Trophoblast cell (in vitro differentiated cells and primary cell): ENCODE measurements at regions not wholly inside any gene's neighbourhood (a gene's known extent, or its start where the extent isn't known, plus 50 kb on each side); places are given as distances from the start of the nearest gene placed in this dataset.
"Not testable (repeated sequence)": the region's sequence is repeated elsewhere in the genome, so short reads cannot be mapped to it uniquely, and the experiment has no call there.

ENCODE experiments used
- DNase-seq, 2 donors: peaks; one replicate each; pipeline ENCODE4 v3.0.0-alpha.2; 2016
- H2AFZ ChIP-seq: 2 replicates; pipeline ENCODE4 v1.6.1; 2013; ENCODE audit warnings: low read length, moderate library complexity, mild to moderate bottlenecking; ENCODE audit not compliant: insufficient read depth, poor library complexity
- H2AK5ac ChIP-seq: 2 replicates; pipeline ENCODE4 v1.6.1; 2013; ENCODE audit warnings: mild to moderate bottlenecking, low read length
- H2BK120ac ChIP-seq: 2 replicates; pipeline ENCODE4 v1.6.1; 2013; ENCODE audit warnings: low read length, mild to moderate bottlenecking, moderate library complexity; ENCODE audit not compliant: insufficient read depth, poor library complexity
- H2BK12ac ChIP-seq: 2 replicates; pipeline ENCODE4 v1.6.1; 2013; ENCODE audit warnings: mild to moderate bottlenecking, low read length, moderate library complexity
- H2BK5ac ChIP-seq: 2 replicates; pipeline ENCODE4 v1.6.1; 2013; ENCODE audit warnings: low read length, low read depth, moderate library complexity, mild to moderate bottlenecking; ENCODE audit not compliant: poor library complexity
- H3K14ac ChIP-seq: 2 replicates; pipeline ENCODE4 v1.6.1; 2013; ENCODE audit warnings: mild to moderate bottlenecking, low read length
- H3K18ac ChIP-seq: 2 replicates; pipeline ENCODE4 v1.6.1; 2013; ENCODE audit warnings: mild to moderate bottlenecking, low read length
- H3K23ac ChIP-seq: 2 replicates; pipeline ENCODE4 v1.6.1; 2013; ENCODE audit warnings: low read length
- H3K27ac ChIP-seq: 2 replicates; pipeline ENCODE4 v1.5.1; 2013; ENCODE audit warnings: low read depth, mild to moderate bottlenecking, inconsistent platforms, low read length, moderate library complexity
- H3K27me3 ChIP-seq: 2 replicates; pipeline ENCODE4 v1.6.1; 2013; ENCODE audit warnings: inconsistent platforms, mild to moderate bottlenecking, low read length, moderate library complexity; ENCODE audit not compliant: insufficient read depth
- H3K36me3 ChIP-seq, 2 experiments: 1 replicate in 1 of 2; 2 replicates in 1 of 2; pipeline ENCODE4 v1.6.1; 2013; ENCODE audit warnings: low read length in 2 of 2, mild to moderate bottlenecking in 2 of 2, moderate library complexity in 1 of 2; ENCODE audit not compliant: insufficient read depth in 2 of 2, control insufficient read depth in 1 of 2
- H3K4ac ChIP-seq: 2 replicates; pipeline ENCODE4 v1.6.1; 2013; ENCODE audit warnings: low read depth, mild to moderate bottlenecking, low read length, moderate library complexity
- H3K4me1 ChIP-seq, 2 experiments: 1 replicate in 1 of 2; 2 replicates in 1 of 2; pipeline ENCODE4 v1.6.1; 2013; ENCODE audit warnings: low read length in 2 of 2, mild to moderate bottlenecking in 2 of 2, moderate library complexity in 1 of 2; ENCODE audit not compliant: insufficient read depth in 2 of 2, control insufficient read depth in 1 of 2
- H3K4me2 ChIP-seq: 2 replicates; pipeline ENCODE4 v1.6.1; 2013; ENCODE audit warnings: inconsistent platforms, mild to moderate bottlenecking, low read length, moderate library complexity
- H3K4me3 ChIP-seq: 2 replicates; pipeline ENCODE4 v1.5.1; 2013; ENCODE audit warnings: mild to moderate bottlenecking, low read depth, low read length, inconsistent platforms
- H3K79me1 ChIP-seq: one replicate; pipeline ENCODE4 v1.6.1; 2013; ENCODE audit warnings: low read length
- H3K79me2 ChIP-seq: 2 replicates; pipeline ENCODE4 v1.6.1; 2013; ENCODE audit warnings: low read length, mild to moderate bottlenecking; ENCODE audit not compliant: control insufficient read depth, insufficient read depth, poor library complexity
- H3K9ac ChIP-seq: 2 replicates; pipeline ENCODE4 v1.6.1; 2013; ENCODE audit warnings: mild to moderate bottlenecking, low read length
- H3K9me3 ChIP-seq: 2 replicates; pipeline ENCODE4 v1.6.1; 2013; ENCODE audit warnings: low read depth, mild to moderate bottlenecking, control low read depth, inconsistent platforms, low read length; ENCODE audit not compliant: insufficient read depth
- H4K12ac ChIP-seq: 2 replicates; pipeline ENCODE4 v1.6.1; 2013; ENCODE audit warnings: low read depth, mild to moderate bottlenecking, low read length, moderate library complexity
- H4K8ac ChIP-seq: 2 replicates; pipeline ENCODE4 v1.6.1; 2013; ENCODE audit warnings: low read depth, mild to moderate bottlenecking, low read length, moderate library complexity
- H4K91ac ChIP-seq: one replicate; pipeline ENCODE4 v1.6.1; 2013; ENCODE audit warnings: low read depth, mild to moderate bottlenecking, low read length, moderate library complexity
- WGBS: extraction: QIAGEN DNeasy Blood & Tissue Kit; methylation state at CpG from one replicate; pipeline ENCODE4 v1.1.7; 2013; ENCODE audit warnings: missing lambda C conversion rate; ENCODE audit not compliant: insufficient read length, insufficient coverage; ENCODE audit errors: extremely low coverage; 5-methylcytosine and 5-hydroxymethylcytosine counted together

DNA sequence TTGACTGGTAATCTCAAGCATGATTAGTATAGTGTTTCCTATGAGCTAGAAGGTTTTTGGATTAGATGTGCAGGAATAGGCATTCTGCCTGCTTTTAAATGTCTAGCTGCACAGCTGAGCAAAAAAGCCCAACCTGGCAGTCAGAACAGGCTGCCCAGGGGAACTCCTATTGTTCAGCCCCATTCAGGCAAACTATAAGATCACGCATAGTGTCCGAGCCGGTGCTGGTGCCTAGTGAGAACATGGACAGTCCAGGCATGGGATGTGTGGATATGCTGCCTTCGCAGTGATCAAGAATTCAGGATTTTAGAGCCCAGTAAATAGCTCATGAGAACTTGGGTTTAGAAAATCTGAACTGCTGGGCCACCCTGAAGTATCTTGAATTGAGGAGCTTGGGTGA, 348.8 kb downstream of the UTRN start:
- Histone ChIP-seq H3K79me1 (no peaks in the 10 kb centered on the region), H3K27me3 (no peaks in the 10 kb centered on the region), H3K9me3 (no peaks in the 10 kb centered on the region), H4K91ac (no peak overlapping the region), H2BK120ac (no peak overlapping the region), H3K9ac (no peak overlapping the region), H3K4me3 (no peak overlapping the region), H3K4me1 (no peaks in the 10 kb centered on the region), H3K79me2 (no peaks in the 10 kb centered on the region), H4K12ac (no peak overlapping the region), H2AFZ (no peak overlapping the region), H3K4me2 (no peak overlapping the region), H4K8ac (no peak overlapping the region), H3K14ac (no peak overlapping the region), H3K18ac (no peak overlapping the region), H2BK12ac (no peak overlapping the region), H2AK5ac (no peak overlapping the region), H3K23ac (no peak overlapping the region), H2BK5ac (no peak overlapping the region), H3K27ac (no peak overlapping the region), H3K4ac (no peak overlapping the region), H3K36me3 (no peaks in the 10 kb centered on the region)
- DNase-seq = no peak
- WGBS = no CpG with 5 or more reads among the region's 4 CpGs

DNA sequence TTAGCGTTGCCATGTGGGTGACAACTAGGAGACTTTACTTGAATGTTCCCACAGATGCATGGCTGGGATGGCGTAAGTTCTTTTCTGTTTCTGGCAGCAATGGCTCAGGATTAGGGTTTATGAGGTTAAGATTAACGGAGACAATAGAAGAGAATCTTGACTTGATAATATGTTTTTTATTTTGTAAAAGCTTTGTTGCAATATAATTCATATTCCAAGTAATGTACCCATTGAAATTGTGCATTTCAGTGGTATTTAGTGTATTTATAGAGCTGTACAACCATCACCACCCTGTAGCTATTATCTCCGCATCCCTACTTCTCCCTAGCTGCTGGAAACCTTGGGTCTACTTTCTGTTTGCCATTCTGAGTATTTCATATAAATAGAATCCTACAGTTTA, 349.2 kb downstream of the UTRN start:
- H2BK120ac ChIP-seq = no peak overlapping the region
- no peaks in the 10 kb centered on the region for H3K79me2 ChIP-seq
- no peak overlapping the region for H3K4ac ChIP-seq
- H3K9me3 ChIP-seq = no peaks in the 10 kb centered on the region
- H2AK5ac ChIP-seq = no peak overlapping the region
- no peak overlapping the region for H3K18ac ChIP-seq
- no peaks in the 10 kb centered on the region for H3K4me1 ChIP-seq
- H3K4me3 ChIP-seq = no peak overlapping the region
- H4K12ac ChIP-seq = no peak overlapping the region
- H3K27me3 ChIP-seq = no peaks in the 10 kb centered on the region
- H4K91ac ChIP-seq = no peak overlapping the region
- DNase-seq = no peak
- H3K23ac ChIP-seq = no peak overlapping the region
- no peaks in the 10 kb centered on the region for H3K79me1 ChIP-seq
- no peak overlapping the region for H2BK5ac ChIP-seq
- no peak overlapping the region for H3K4me2 ChIP-seq
- H3K9ac ChIP-seq = no peak overlapping the region
- H2BK12ac ChIP-seq = no peak overlapping the region
- no peak overlapping the region for H4K8ac ChIP-seq
- H3K27ac ChIP-seq = no peak overlapping the region
- no peak overlapping the region for H3K14ac ChIP-seq
- WGBS = no CpG with 5 or more reads among the region's 4 CpGs
- H2AFZ ChIP-seq = no peak overlapping the region
- no peaks in the 10 kb centered on the region for H3K36me3 ChIP-seq

DNA sequence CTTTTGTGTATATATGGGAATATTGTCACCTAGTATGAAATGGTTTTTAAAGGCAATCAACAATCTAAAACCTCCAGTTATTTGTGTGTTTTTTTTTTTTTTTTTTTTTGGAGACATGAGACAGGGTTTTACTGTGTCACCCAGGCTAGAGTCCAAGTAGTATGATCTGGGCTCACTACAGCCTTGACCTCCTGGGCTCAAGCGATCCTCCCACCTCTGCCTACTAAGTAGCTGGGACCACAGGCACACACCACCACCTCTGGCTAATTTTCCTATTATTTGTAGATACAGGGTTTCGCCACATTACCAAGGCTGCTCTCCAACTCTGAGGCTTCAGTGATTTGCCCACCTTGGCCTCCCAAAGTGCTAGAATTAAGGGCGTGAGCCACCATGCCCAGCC, 349.9 kb downstream of the UTRN start:
- no peak overlapping the region for H4K91ac ChIP-seq
- no peak overlapping the region for H3K4me3 ChIP-seq
- no peak overlapping the region for H3K4ac ChIP-seq
- H3K79me1 ChIP-seq = no peaks in the 10 kb centered on the region
- no peak overlapping the region for H3K27ac ChIP-seq
- H3K9me3 ChIP-seq = no peaks in the 10 kb centered on the region
- H3K4me1 ChIP-seq = no peaks in the 10 kb centered on the region
- no peak overlapping the region for H3K18ac ChIP-seq
- no peak overlapping the region for H3K4me2 ChIP-seq
- H3K9ac ChIP-seq = no peak overlapping the region
- no peak overlapping the region for H3K23ac ChIP-seq
- WGBS = no CpG with 5 or more reads among the region's 3 CpGs
- no peak overlapping the region for H3K14ac ChIP-seq
- no peak overlapping the region for H2AFZ ChIP-seq
- DNase-seq = no peak
- H4K12ac ChIP-seq = no peak overlapping the region
- H4K8ac ChIP-seq = no peak overlapping the region
- no peaks in the 10 kb centered on the region for H3K79me2 ChIP-seq
- H2AK5ac ChIP-seq = no peak overlapping the region
- no peak overlapping the region for H2BK120ac ChIP-seq
- no peak overlapping the region for H2BK12ac ChIP-seq
- H2BK5ac ChIP-seq = no peak overlapping the region
- H3K36me3 ChIP-seq = no peaks in the 10 kb centered on the region
- no peaks in the 10 kb centered on the region for H3K27me3 ChIP-seq

DNA sequence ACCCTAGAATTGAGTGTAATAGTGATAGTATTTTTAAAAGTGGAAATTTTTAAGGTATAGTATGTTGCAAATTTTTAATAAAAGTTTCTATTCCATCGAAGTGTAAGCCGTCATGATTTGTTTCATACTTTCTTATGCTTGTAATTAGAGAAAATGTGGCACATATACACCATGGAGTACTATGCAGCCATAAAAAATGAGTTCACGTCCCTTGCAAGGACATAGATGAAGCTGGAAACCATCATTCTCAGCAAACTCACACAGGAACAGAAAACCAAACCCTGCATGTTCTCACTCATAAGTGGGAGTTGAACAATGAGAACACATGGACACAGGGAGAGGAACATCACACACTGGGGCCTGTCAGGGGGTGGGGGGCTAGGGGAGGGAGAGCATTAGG, 350.9 kb downstream of the UTRN start:
- H3K27ac ChIP-seq, H3K4me1 ChIP-seq, H3K18ac ChIP-seq, H3K27me3 ChIP-seq, H3K4ac ChIP-seq, H4K8ac ChIP-seq, H3K79me2 ChIP-seq, H3K4me2 ChIP-seq, H2BK120ac ChIP-seq, H2BK12ac ChIP-seq, H4K91ac ChIP-seq, H2AFZ ChIP-seq, H3K4me3 ChIP-seq, H3K9me3 ChIP-seq, H3K14ac ChIP-seq, H2BK5ac ChIP-seq, H3K79me1 ChIP-seq, H3K9ac ChIP-seq, H4K12ac ChIP-seq, DNase-seq, H3K23ac ChIP-seq, H3K36me3 ChIP-seq, H2AK5ac ChIP-seq: not testable (repeated sequence)
- WGBS = no CpG with 5 or more reads among the region's 3 CpGs
